ENCODE measurements at regions not wholly inside any gene's neighbourhood (a gene's known extent, or its start where the extent isn't known, plus 50 kb on each side); places are given as distances from the start of the nearest gene placed in this dataset.

DNA sequence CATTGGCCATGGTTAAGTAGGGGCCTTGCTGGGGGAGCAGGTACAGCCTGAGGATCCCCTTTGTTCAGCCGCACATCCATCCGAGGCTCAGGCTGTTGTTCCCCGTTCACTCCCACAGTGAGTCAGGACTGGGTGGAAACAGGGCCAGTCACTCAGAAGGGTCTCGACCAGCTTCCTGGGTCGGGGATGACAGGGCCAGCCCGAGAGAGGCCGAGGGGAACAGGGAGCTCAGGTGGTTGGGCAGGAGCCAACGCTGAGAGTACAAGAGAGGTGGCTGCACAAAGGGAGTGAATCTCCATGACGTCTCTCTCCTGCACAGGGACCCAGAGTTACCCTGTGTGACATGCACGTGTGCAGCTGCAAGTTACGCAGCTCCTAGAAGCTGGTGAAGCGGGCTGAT, 97.2 kb upstream of the SHANK2 start:
- no peak for DNase-seq (ENCODE audit: low read depth)
- TF ChIP-seq CTCF (IDR thresholded peaks at IDR 0.05; ENCODE audit: control insufficient read depth, extremely low read depth, insufficient read depth), result no peak
- H3K4me3 ChIP-seq (ENCODE audit: low read depth, low read length), result no peak overlapping the region

DNA sequence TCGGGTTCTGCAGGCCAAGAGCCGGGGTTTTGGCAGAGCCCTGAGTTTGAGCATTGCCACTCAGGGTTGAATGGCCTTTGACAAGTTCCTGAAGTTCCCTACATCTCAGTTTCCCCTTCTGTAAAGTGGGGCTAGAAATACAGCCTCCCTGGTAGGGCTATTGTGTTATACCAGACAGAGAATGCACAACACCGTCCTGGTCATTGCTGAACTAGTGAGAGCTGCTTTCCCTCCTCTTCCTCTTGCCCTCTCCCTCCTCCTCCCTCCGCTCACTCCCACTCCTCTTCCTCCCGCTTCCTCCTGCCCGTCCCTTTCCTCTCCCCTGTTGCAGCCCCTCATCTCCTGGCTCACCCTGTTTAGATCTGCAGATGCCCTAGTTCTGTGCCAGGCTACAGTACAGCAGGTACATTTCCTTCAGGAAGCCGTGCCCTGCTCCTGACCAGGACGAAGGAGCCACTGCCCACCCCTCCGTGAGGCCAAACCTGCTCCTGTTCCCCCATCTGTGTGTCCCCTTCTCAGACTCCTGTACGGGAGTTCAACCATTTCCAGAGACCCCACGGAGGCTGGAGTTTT, 91.5 kb upstream of the SHANK2 start:
- TF ChIP-seq CTCF (IDR thresholded peaks at IDR 0.05; ENCODE audit: control insufficient read depth, extremely low read depth, insufficient read depth), result no peak
- H3K4me3 ChIP-seq (ENCODE audit: low read depth, low read length), result no peak overlapping the region
- DNase-seq (ENCODE audit: low read depth), result no peak

GRCh38 chr11:71342951-71343827, 90.8 kb upstream of the SHANK2 start:
- H3K4me3 ChIP-seq (ENCODE audit: low read depth, low read length), result no peak overlapping the region
- peak; percentile 17 for DNase-seq (ENCODE audit: low read depth)
- peak; percentile 78 for TF ChIP-seq CTCF (IDR thresholded peaks at IDR 0.05; ENCODE audit: control insufficient read depth, extremely low read depth, insufficient read depth)

DNA sequence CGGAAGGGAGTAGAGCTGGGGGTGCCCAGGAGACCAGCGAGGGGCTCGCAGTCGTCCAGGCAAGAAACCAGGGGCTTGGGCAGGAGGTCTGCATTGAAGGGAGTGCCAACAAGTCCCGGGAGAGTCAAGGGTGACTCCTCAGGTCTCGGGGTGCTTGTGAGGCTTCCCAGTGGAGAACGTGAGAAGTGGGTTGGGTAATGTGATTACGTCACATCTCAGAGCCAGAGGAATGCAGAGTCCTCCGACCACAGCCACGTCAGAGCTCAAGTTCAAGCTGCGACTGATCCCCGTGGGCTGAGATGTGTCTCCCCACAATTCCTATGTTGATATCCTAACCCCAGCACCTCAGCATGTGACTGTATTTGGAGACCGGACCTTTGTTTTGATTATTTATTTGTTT, 89.7 kb upstream of the SHANK2 start:
- no peak for DNase-seq (ENCODE audit: low read depth)
- H3K4me3 ChIP-seq (ENCODE audit: low read depth, low read length), result no peak overlapping the region
- no peak for TF ChIP-seq CTCF (IDR thresholded peaks at IDR 0.05; ENCODE audit: control insufficient read depth, extremely low read depth, insufficient read depth)

DNA sequence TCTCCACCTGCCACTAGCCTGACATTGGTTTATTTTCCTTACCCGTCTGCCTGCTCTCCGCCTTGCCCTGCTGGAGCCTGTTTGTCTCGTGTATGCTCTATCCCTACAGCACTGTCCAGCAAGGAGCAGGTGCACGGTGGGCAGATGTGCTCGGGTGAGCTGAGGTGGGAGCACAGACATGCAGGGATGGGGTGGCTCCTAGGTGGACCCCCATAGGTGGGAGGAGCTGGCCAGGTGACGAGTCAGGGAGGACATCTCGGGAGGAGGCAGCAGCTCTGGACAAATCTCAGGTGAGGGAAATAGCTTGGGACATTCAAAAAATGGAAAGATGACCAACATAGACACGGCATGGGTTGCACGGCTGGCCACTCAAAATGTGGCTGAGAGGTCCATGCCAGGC, 89.2 kb upstream of the SHANK2 start:
- no peak for DNase-seq (ENCODE audit: low read depth)
- no peak for TF ChIP-seq CTCF (IDR thresholded peaks at IDR 0.05; ENCODE audit: control insufficient read depth, extremely low read depth, insufficient read depth)

DNA sequence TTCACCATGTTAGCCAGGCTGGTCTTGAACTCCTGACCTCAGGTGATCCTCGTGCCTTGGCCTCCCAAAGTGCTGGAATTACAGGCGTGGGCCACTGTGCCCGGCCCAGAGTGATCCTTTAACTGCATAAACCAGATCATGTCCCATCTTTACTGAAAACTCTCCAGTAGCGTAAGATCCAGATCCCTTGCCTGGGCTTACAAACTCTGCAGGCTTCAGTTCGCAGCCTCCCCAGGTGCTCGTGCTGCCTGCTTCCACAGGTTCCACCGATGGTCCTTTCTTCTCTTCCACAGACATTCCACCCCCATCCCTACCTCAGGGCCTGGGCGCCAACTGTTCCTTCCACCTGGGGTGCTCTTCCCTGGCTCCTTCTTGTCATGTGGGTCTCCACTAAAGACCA, 88.8 kb upstream of the SHANK2 start:
- DNase-seq (ENCODE audit: low read depth), result no peak
- no peak overlapping the region for H3K4me3 ChIP-seq (ENCODE audit: low read depth, low read length)
- TF ChIP-seq CTCF (IDR thresholded peaks at IDR 0.05; ENCODE audit: control insufficient read depth, extremely low read depth, insufficient read depth), result no peak

More for the DNA sequence above, 89.2 kb upstream of the SHANK2 start:
- no peak overlapping the region for H3K4me3 ChIP-seq (ENCODE audit: low read depth, low read length)
